ENCODE measurements at regions not wholly inside any gene's neighbourhood (a gene's known extent, or its start where the extent isn't known, plus 50 kb on each side); places are given as distances from the start of the nearest gene placed in this dataset.
A peak's percentile ranks its signal among the peaks of the same experiment; 100 is the strongest.

DNA sequence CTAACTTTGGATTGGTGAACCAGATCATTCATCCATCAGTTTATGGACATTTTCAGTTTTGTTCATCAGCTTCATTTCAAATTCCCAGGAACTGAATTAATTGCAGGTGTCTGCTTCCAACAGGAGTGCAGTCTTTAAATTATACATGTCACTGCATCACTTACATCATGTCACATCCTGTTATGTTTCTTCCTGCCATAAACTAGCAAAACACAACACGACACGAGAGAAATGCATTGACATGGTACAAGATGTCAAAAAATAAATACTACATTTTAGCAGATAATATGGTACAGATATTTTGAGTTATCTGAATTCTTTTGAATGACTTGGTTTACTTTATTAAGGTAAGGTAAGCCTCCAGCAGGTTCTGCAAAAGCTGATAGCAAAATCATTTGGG lies 415.5 kb downstream of the NR2F1-AS1 start:
- DNase-seq (ENCODE audit: low spot score), result no peak

DNA sequence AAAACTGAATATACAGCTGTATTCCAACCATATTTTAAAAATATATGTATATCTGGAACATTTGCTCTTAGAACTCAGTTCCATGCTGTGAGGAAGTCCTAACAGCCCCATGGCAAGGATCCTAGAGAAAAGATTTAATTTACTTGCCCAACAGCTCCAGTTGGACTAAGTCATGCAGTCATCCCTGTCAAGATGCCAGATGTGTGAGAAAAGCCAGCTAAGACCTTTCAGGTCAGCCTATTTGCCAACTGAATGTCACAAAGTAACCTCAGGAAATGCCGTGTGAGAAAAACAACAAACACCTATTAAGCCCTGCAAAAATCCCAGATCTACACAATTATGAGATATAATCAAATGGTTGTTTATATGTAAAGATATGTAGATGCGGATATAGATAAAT lies 416.3 kb downstream of the NR2F1-AS1 start:
- peak; percentile 20 for DNase-seq (ENCODE audit: low spot score)

DNA sequence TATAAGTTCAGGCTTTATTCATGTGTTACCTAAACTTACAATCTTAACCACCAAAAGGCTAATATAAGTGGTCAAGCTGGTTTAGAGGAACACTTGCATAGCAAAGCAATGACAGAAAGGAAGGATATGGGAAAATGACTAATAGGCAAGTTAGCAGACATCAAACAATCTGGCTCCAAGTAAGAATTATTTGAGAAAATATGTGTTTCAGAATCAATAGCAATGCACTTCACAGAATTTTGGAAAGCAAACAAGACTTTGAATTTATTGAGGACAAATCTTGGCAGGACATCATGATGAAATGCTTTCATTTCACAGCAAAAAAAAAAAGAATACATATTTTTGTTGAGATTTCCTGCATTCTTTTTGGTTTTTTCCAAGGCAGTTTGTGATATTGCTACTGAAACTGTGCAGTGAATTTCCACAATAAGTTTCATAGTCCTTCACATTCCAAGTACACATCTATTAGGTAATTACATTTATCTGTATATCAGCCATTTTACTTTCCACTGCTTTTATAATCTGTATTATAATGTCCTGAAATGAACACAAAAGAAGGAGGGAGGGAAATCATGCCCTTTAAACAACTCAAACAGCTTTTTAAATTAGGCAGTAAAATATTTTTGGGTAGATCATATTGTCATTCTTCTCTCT lies 417.9 kb downstream of the NR2F1-AS1 start:
- DNase-seq (ENCODE audit: low spot score), result peak; percentile 50

DNA sequence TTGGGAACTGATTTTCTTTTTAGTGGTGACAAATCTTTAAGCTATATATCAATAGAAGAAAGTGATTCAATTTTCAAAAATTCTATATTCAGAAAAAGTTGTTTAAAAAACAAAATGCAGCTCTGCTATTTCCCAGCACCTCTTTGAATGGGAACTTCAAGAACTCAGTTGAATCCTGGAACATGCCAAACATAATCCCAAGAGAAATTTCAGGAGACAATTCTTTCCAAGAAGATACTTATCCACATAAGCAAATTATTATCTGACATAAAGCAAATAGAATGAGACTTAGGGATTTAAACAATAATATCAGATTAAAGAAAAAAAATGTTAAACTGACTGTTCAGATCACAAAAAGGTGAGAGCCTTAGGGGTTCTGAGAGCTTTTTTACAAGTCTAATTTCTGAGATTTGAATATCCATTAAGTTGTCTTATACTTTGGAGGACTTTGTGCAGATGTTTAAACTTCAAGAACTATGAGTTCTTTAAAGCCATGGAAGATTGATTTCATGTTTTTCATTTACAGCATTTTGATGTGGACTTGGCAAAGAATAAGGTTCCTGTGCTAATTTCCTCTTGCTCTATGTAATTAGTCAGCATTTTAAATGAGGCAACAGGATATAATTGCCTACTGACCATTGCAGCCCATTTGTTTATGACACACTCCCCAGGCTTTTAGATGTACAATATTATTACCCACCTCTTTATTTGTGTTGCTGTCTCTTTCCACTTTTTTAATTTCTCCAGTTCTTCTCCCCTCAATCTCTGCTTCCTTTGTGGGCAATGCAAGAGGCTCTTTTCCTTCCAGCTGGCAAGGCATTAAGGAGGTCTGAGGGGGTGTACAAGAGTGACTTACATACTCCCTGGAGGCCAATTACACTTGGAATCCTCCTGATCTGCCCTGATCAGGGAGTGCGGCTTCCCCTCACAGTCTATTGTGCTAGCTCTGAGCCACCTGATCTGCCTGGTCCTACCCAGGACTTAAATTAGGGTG lies 419.1 kb downstream of the NR2F1-AS1 start:
- DNase-seq (ENCODE audit: low spot score), result no peak

DNA sequence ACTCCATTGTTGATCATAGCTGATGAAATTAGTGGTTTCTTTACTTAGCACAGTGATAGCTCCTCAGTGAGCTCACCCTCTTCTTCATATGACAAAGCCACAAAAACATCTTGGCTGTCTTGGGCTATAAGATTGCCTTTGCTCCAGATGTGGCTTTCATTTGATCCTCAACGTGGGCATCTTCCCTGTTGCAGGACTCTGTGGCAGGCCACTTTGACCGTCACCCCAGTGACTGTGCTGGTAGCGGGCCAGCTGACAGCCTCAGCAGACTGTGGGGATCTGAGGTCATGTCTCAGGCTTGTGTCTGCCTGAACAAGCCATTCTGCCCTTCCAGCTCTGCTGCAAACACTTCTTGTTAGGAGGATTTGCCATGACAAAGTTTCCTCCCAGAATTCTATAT lies 422.2 kb downstream of the NR2F1-AS1 start:
- no peak for DNase-seq (ENCODE audit: low spot score)

DNA sequence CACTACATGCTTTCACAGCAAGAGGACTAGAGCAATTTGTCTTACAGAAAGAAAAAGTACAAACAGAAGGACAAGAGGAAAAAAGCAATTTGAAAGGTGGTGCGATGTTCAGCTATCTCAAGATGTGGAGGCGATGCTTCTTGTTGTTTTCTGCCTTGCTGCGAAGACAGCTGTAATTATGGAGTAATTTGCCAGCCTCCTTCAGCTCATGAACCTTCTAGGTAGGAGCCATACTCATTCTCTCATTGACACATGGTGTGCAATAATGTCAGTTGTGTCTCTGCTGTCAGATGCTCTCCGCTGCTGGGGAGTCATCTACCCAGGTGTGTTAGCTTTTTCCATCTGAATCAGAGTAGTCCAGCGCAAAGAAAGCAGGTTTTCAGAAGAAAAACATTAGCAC lies 424.5 kb downstream of the NR2F1-AS1 start:
- DNase-seq (ENCODE audit: low spot score), result no peak

DNA sequence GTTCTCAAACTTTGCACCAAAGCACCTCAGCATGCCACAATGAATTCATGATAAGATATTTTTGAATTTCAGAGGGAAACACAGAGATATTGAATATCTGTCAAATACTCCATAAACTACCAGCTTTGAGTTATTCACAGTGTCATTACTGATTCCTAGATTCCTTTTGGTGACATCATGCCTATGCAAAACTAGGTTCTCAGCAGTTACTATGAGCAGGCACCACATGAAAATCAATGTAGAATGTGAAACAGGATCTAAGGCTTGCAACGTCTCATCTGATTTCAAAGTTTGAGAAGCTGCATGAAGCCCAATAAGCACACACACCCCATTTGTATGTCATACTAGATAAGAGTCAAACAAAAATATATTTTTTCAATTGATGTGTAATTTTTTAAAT lies 426.5 kb downstream of the NR2F1-AS1 start:
- DNase-seq (ENCODE audit: low spot score), result no peak

DNA sequence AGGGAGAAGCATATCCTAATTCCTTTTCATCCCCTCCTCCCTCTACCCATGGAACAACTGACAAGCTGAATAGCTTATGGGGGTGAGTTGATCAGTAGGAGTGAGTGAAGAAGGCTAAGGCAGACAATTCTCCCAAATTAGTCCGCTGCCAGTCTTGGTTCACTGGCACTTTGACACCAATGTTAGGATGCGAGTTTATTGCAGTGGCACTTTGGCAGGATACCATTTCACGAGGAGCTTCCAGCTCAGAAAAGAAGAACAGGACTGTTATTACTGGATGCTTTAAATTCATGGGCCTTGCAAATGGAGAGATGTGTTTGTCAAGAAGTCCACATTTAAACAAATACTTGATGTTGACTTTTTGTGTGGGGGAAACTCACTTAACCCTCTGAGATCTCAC lies 427.6 kb downstream of the NR2F1-AS1 start:
- no peak for DNase-seq (ENCODE audit: low spot score)

DNA sequence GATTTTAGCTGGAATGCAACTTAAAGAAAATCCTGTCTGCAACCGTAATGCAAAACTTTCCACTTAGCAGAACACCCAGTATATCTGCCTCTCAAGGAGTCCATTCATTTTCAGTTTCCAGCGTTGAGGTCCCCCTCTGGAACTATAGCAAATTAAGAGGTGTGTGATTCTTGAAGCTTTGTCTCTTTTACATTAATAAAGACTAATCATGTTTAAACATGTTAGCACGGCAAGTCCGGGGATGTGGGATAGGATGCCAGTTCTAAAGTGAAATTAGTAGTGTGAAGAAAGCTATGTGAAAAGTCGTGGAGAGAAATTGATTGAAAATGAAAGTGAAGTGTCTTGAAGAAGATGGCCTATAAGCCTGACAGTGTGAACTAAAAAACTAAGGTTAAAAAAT lies 429.1 kb downstream of the NR2F1-AS1 start:
- no peak for DNase-seq (ENCODE audit: low spot score)

DNA sequence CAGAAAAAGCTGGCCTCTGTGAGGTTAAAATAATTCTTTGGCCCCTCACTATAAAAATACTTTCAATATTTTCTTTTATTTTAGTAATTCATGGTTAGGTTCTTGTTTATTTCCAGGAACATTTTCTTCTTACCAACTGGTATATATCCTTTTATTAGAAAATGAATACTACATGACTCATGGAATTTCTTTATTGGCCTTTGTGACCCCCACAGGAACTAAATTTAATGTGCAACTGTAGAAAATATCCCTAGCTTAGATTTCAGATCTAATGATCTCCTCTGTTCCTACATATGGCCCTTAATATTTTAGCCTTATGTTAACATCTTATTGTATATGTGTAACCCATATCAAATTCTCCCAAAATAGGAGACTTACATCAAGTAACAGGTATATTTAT lies 429.9 kb downstream of the NR2F1-AS1 start:
- peak; percentile 5 for DNase-seq (ENCODE audit: low spot score)

DNA sequence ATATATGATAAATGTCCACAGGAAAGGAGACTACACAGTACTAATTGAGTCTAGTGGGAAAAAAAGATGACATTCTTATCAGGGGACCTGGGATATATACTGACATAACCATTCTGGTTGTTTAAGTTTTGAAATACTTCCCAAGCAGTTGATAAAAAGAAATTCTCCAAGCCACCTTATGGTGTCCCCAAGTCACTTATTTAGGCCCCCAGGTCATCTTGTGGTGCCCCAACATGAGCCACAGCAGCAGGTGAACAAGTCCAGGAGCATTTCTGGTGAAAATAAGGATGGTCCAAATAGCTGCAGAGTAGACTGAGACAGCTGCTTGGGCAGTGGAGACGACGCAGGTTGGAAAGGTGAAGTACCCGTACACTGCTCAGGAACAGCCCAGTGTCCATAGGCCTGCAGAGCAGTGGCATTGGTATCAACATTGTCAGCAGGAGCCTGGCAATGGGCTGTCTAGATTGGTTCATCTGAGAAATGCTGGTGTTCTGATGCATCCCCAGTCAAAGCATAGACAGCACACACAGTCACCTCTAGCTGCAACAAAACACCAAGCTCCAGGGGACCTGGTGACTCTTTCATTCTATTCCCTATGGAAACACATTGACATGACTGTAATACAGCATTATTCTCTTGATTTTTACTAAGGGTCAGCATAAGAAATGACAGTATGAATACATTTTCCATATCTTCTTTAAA lies 430.6 kb downstream of the NR2F1-AS1 start:
- no peak for DNase-seq (ENCODE audit: low spot score)

DNA sequence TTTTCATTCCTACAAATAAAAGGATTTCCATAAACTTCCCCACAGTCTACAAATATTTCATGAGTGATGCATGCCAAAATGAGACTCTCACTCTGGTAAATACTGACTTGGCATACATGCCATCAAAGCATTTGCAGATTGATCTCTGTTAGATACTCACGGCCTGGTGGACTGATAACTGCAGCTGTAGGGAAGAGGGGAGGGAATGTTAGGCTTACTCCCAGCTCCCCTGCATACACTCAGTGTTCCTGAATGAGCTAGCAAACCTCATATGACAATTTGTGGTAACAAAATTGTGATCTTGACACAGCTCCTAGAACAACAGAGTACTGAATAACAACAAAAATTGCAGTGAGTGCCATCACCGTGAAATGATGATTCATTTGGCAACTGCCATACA lies 435.3 kb downstream of the NR2F1-AS1 start:
- DNase-seq (ENCODE audit: low spot score), result no peak

DNA sequence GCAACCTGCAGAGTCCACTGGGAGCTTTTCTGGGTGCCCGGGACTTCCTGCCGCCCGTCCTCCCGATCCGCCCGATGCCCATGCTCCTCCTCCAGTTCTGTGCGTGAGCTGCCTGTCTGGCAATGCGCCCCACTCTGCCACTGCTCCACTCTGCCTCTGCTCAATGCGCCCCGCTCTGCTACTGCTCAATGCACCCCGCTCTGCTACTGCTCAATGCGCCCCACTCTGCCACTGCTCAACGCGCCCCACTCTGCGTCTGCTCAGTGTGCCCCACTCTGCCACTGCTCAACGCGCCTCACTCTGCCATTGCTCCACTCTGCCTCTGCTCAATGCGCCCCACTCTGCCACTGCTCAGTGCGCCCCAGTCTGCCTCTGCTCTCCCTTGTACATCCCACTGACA lies 436.0 kb downstream of the NR2F1-AS1 start:
- DNase-seq (ENCODE audit: low spot score), result no peak

DNA sequence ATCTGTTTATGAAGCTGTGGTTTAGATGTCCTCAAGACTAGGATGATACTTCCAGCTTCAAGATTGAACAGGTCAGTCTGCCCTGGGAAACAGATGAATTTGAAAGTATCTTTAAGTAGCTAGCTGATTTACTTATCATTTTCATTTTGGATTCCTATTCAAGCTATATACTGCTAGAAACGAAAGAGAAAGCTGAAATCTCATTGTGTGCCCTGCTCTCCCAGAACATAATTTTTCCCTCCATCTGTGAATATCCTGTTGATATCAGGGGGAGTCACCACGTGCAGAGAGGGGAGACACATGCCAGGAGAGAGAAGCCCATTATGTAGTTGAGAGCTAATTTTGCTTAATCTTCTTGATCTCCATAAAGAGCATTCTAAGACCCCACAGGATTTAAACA lies 439.1 kb downstream of the NR2F1-AS1 start:
- no peak for DNase-seq (ENCODE audit: low spot score)

DNA sequence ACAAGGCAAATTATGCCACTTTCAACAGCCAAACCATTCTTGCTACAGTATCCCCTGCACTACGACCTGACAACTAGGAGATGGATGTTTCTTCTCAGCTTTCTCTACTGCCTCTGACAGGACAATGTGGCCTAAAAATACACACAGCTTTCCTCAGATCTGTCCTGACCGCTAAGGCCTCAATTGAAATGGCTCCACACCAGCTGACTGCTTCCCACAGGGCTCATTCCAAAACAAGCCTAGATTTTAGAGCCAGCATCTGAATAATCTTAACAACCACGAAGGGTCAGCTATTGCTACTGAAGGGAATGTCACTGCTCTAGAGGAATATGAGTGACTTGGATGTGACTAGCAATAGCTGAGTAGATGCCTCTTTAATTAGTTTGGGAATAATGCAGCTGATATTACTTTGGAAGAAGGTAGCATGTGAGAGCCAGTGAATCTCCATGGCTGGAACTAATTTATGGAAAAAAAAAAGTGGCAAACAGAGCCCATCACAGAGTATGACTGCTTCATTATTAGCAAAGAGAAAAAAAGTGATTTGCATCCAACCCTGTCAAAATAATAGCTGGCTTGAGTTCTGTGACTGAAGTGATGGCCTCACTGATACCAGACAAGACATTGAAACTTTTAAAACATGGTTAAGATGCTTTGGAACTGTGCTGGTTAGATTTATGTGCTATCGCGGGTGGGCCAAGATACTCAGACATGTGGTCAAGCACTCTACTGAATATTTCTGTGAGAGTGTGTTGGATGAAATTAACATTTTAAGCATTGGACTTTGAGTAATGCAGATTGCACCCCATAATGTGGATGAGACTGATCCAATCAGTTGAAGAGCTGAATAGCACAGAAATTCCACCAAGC lies 450.2 kb downstream of the NR2F1-AS1 start:
- DNase-seq (ENCODE audit: low spot score), result no peak

DNA sequence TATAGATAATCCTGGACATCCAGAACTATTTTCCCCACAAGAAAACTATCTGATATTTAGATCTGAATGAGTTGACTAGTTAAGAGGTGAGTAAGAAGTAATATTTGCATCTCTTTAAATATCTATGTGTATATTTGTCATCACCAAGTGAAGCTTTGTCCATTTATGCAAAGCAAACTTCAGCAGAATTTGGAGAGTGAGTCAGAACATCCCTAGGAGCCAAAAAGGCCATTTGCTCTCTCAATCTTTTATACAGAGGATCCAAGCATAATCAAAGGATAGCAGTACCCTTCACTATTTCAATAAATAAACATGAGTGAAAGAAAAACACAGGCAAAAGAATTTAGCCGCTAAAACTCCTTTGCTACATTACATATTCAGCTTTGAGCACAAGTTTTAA lies 454.4 kb downstream of the NR2F1-AS1 start:
- DNase-seq (ENCODE audit: low spot score), result no peak

DNA sequence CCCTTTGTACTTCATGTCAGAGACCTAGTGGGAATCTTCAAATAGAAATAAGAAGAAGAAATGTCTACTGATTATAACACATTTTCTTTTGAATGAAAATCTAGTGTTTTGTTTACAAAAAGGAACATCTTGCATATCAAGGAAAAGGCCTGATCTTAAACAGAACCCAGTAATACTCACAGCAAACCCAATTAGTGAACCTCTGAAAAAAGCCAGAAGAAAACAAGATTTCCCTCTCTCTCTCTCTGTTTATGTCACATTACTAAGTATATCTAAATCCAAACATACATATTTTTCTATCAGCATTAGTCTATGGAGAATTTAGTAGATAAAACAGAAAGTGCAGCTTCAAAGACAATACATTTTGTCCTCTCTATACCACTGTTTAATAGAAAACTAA lies 457.9 kb downstream of the NR2F1-AS1 start:
- DNase-seq (ENCODE audit: low spot score), result no peak

DNA sequence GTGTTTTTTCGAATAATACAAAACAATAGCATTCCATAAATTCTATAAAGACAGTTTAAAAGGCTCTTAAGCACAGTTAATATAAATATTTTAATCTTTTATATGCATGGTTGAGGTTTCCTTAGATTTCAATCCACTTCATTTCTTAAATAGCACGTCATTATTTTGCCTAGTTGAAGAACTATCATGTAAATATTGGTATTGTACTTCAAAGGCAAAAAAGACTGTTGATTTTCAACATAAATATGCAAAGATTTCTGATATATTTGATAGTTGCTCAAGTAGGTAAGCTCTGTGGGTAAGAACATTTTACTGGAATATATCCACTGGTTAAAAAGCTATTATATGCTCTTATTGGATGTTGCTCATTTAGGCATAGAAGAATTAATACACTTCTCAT lies 458.6 kb downstream of the NR2F1-AS1 start:
- DNase-seq (ENCODE audit: low spot score), result no peak

DNA sequence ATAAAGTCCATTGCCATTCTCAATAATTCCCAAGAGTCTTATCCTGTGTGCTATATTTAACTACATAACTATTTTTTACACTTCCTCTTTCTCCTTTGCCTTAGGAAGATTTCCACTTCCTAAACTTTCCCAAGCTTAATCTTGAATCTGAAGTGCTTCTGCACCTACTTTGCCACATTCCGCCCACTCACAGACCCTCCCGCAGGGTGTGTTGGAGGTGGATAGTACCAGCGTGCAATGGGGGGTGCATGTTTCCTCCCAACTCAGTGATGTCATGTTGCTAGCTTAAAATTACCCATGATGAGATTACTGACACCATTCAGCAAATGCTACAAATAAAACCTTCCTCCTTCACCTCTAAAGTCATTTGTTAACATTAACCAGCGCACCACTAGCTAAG lies 460.2 kb downstream of the NR2F1-AS1 start:
- no peak for DNase-seq (ENCODE audit: low spot score)

DNA sequence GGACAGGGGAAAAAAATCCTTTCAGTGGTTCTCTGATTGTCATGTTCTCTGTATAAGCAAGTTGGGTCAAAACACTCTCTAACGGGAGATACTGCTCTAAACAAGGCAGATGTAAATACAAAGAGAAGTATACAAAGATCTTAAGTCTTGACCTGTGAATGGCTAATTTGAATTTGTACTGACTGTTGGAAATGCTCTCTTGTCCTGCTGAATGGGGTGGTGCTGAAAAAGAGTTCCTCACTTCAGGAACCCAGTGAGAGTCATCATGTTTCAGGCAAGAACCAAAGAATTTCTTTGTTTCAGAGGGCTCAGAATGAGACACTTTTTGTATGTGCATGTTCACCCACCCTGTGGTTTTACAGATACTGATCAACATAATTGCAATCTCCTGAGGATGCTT lies 461.0 kb downstream of the NR2F1-AS1 start:
- no peak for DNase-seq (ENCODE audit: low spot score)

DNA sequence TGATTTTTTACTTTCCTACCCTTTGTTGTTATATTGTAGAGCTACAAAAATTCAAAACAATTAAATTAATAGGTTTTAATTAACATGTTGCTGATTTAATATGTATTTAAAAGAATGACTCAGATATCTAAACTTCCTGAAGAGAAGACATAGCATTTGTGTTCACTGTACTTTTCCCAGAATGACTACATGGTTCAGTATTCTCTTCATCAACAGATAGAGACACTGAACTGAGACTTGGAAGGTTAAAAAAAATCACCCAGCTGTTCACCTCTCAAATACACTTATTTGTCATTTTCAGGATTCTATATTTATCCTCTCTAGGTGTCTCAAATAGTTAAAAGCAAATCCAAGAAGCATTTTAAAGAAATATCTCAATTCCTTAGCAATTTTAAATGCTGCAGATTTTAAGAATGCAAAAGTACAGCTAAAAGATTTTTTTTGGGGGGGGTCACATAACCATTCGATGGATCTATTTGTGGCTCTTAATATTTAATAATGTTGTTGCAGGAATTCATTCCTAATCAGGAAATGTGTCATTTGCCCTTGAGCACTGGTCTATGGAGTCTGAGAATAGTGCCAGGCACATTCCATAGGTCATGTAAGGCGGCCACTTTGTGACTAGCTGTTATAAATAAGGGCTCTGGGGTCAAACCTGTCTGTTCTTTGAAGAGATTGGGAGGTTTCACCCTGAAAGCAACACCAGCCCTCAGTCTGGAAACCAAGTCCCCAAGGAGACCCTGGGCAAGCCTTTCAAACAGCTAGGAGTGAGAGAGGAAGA lies 463.1 kb downstream of the NR2F1-AS1 start:
- no peak for DNase-seq (ENCODE audit: low spot score)
